Body of pancreas (tissue), 4 donors: ENCODE measurements at regions not wholly inside any gene's neighbourhood (a gene's known extent, or its start where the extent isn't known, plus 50 kb on each side); places are given as distances from the start of the nearest gene placed in this dataset.
"Not testable (repeated sequence)": the region's sequence is repeated elsewhere in the genome, so short reads cannot be mapped to it uniquely, and the experiment has no call there.

ENCODE experiments used
- ATAC-seq: fragments of 150-250 bp; one replicate; pipeline ENCODE4 v1.9.1; 2016
- DNase-seq, 4 donors: peaks; one replicate each; pipeline ENCODE4 v3.0.0-alpha.2; 2019
- H3K27ac ChIP-seq, 4 donors: fragments of 200-600 bp; sonication (generic); 1 replicate in 3 of 4; 2 replicates in 1 of 4; pipeline versions ENCODE4 v1.5.1 to v1.6.1; 2016 to 2019; ENCODE audit warnings: mild to moderate bottlenecking in 1 of 4, mixed read lengths in 1 of 4, moderate library complexity in 1 of 4
- H3K27me3 ChIP-seq, 2 donors: fragments of 200-600 bp; sonication (generic); one replicate each; pipeline ENCODE4 v1.6.0; 2016; ENCODE audit warnings: mild to moderate bottlenecking in 1 of 2
- H3K36me3 ChIP-seq, 2 donors: fragments of 200-600 bp; sonication (generic); replicated peaks in 1 of 2; 2 replicates each; pipeline ENCODE4 v1.5.1; 2016; ENCODE audit warnings: low read depth in 2 of 2; ENCODE audit not compliant: insufficient read depth in 1 of 2
- H3K4me1 ChIP-seq: fragments of 200-600 bp; sonication (generic); one replicate; pipeline ENCODE4 v1.6.0; 2016
- H3K4me3 ChIP-seq, 2 donors: fragments of 200-600 bp; sonication (generic); 1 replicate in 1 of 2; 2 replicates in 1 of 2; pipeline ENCODE4 v1.5.1; 2016 to 2019
- H3K9me3 ChIP-seq, 3 donors: fragments of 200-600 bp; sonication (generic); 1 replicate in 2 of 3; 2 replicates in 1 of 3; pipeline ENCODE4 v1.5.1; 2016
- POLR2A ChIP-seq, 3 donors: fragments of 450-650 bp; IDR thresholded peaks; one replicate each; pipeline ENCODE4 v1.6.1; 2016; ENCODE audit warnings: antibody characterized with exemption in 3 of 3, mild to moderate bottlenecking in 2 of 3
- WGBS, 2 donors: methylation state at CpG; one replicate each; pipeline ENCODE4 v1.1.5; 2017; 5-methylcytosine and 5-hydroxymethylcytosine counted together
- intact Hi-C: fragments of 100-400 bp; cut with DNase I; formaldehyde crosslinking; loops from one replicate; pipeline ENCODE4 v1.15.1; 2023
- TF ChIP-seq, protein P1 (sequence below), 7 experiments: fragments of 450-650 bp in 4 of 7; fragments of 200-600 bp in 3 of 7; sonication (generic) in 3 of 7; IDR thresholded peaks; one replicate each; pipeline ENCODE4 v1.5.1; 2016 to 2019; ENCODE audit warnings: antibody characterized with exemption in 7 of 7

GRCh38 chr2:124999906-125000305, 974.8 kb downstream of the CNTNAP5 start:
- no peak for TF ChIP-seq POLR2A (IDR thresholded peaks at IDR 0.05)
- TF ChIP-seq, protein P1, sequence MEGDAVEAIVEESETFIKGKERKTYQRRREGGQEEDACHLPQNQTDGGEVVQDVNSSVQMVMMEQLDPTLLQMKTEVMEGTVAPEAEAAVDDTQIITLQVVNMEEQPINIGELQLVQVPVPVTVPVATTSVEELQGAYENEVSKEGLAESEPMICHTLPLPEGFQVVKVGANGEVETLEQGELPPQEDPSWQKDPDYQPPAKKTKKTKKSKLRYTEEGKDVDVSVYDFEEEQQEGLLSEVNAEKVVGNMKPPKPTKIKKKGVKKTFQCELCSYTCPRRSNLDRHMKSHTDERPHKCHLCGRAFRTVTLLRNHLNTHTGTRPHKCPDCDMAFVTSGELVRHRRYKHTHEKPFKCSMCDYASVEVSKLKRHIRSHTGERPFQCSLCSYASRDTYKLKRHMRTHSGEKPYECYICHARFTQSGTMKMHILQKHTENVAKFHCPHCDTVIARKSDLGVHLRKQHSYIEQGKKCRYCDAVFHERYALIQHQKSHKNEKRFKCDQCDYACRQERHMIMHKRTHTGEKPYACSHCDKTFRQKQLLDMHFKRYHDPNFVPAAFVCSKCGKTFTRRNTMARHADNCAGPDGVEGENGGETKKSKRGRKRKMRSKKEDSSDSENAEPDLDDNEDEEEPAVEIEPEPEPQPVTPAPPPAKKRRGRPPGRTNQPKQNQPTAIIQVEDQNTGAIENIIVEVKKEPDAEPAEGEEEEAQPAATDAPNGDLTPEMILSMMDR (IDR thresholded peaks at IDR 0.05): no peak
- intact Hi-C loops: no loop called here
- Histone ChIP-seq H3K9me3 (no peaks in the 10 kb centered on the region), H3K27ac (no peak overlapping the region), H3K36me3 (no peaks in the 10 kb centered on the region), H3K4me1 (no peaks in the 10 kb centered on the region), H3K4me3 (no peak overlapping the region), H3K27me3 (no peaks in the 10 kb centered on the region)
- DNase-seq (no peak), ATAC-seq (no peak)

- Histone ChIP-seq H3K4me3 (no peak overlapping the region), H3K27ac (no peak overlapping the region), H3K9me3 (no peaks in the 10 kb centered on the region), H3K27me3 (no peaks in the 10 kb centered on the region), H3K4me1 (no peaks in the 10 kb centered on the region), H3K36me3 (no peaks in the 10 kb centered on the region)
- no peak for ATAC-seq
- 75 to 85% methylated on average over 7 of the region's 7 CpGs for WGBS, 2 donors
- TF ChIP-seq POLR2A (IDR thresholded peaks at IDR 0.05): no peak
- TF ChIP-seq, protein P1 (IDR thresholded peaks at IDR 0.05): no peak
- intact Hi-C loops: no loop called here
- DNase-seq: no peak
Observed at GRCh38 chr2:125004106-125004800, 979.2 kb downstream of the CNTNAP5 start.

DNA sequence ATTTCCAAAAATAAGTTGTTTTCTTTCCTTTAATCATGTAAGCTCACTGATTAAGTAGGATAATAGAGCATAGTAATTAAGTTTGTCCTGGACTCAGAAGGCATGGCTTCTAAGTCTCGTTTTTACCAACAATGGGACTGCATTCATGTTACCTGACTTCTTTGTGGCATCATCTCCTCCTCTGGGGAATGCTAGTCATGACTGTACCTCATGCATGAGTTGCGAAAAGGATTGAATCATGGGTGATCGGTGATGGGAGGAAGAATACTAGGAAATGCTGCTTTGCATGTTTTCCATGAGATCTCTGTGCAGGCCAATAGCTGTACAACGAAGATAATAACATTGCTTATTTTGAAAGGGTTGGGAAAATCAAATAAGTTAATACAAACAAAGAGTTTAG, 981.6 kb downstream of the CNTNAP5 start:
- ATAC-seq (no peak), DNase-seq (no peak)
- Histone ChIP-seq H3K4me3 (no peak overlapping the region), H3K4me1 (no peaks in the 10 kb centered on the region), H3K36me3 (no peaks in the 10 kb centered on the region), H3K9me3 (no peaks in the 10 kb centered on the region), H3K27ac (no peak overlapping the region), H3K27me3 (no peaks in the 10 kb centered on the region)
- WGBS, 2 donors: 50 to 74% methylated on average over 4 of the region's 4 CpGs
- no peak for TF ChIP-seq POLR2A (IDR thresholded peaks at IDR 0.05)
- TF ChIP-seq, protein P1 (IDR thresholded peaks at IDR 0.05): no peak
- intact Hi-C loops: no loop called here

GRCh38 chr2:125028721-125029120, 1003.6 kb downstream of the CNTNAP5 start:
- H3K9me3 ChIP-seq, DNase-seq, ATAC-seq, H3K27me3 ChIP-seq, H3K4me1 ChIP-seq, H3K27ac ChIP-seq, H3K4me3 ChIP-seq, H3K36me3 ChIP-seq, intact Hi-C loops: not testable (repeated sequence)
- 64 to 75% methylated on average over 4 of the region's 4 CpGs for WGBS, 2 donors

DNA sequence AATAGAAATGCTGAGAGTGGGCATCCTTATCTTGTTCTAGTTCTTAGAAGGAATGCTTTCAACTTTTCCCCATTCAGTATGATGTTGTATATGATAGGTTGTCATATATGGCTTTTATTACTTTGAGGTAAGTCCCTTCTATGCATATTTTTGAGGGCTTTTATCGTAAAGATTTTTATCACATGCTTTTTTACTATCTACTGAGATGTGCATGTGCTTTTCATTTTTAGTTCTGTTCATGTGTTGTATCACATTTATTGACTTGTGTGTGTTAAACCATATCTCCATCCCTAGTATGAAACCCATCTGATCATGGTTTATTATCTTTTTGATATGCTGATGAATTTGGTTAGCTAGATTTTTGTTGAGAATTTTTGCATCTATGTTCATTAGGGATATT, 1008.8 kb downstream of the CNTNAP5 start:
- Histone ChIP-seq H3K4me1 (no peaks in the 10 kb centered on the region), H3K4me3 (no peak overlapping the region), H3K36me3 (no peaks in the 10 kb centered on the region), H3K27ac (no peak overlapping the region), H3K27me3 (no peaks in the 10 kb centered on the region), H3K9me3 (no peaks in the 10 kb centered on the region)
- intact Hi-C loops: no loop called here
- ATAC-seq (no peak), DNase-seq (no peak)
- WGBS, 2 donors: 83 to 85% methylated on average over 1 of the region's 1 CpG
- TF ChIP-seq POLR2A (IDR thresholded peaks at IDR 0.05): no peak
- TF ChIP-seq, protein P1 (IDR thresholded peaks at IDR 0.05): no peak
